Osteocyte (in vitro differentiated cells): ENCODE measurements at regions not wholly inside any gene's neighbourhood (a gene's known extent, or its start where the extent isn't known, plus 50 kb on each side); places are given as distances from the start of the nearest gene placed in this dataset.
"Not testable (repeated sequence)": the region's sequence is repeated elsewhere in the genome, so short reads cannot be mapped to it uniquely, and the experiment has no call there.

Experiments used
- DNase-seq: peaks from one replicate; pipeline ENCODE4 v3.0.0; 2021; ENCODE audit warnings: mixed read lengths; ENCODE audit not compliant: unreplicated experiment; ENCODE audit errors: extremely low spot score
- H3K27ac Mint-ChIP-seq: one replicate; pipeline ENCODE4 v1.8.0; 2021; ENCODE audit warnings: mild to moderate bottlenecking, mixed read lengths; ENCODE audit not compliant: unreplicated experiment
- H3K27me3 Mint-ChIP-seq: one replicate; pipeline ENCODE4 v1.8.0; 2021; ENCODE audit warnings: mixed read lengths; ENCODE audit not compliant: unreplicated experiment
- H3K36me3 Mint-ChIP-seq: one replicate; pipeline ENCODE4 v1.8.0; 2021; ENCODE audit warnings: mixed read lengths; ENCODE audit not compliant: unreplicated experiment
- H3K4me1 Mint-ChIP-seq: one replicate; pipeline ENCODE4 v1.8.0; 2021; ENCODE audit warnings: mixed read lengths; ENCODE audit not compliant: unreplicated experiment
- H3K4me3 Mint-ChIP-seq: one replicate; pipeline ENCODE4 v1.8.0; 2021; ENCODE audit warnings: mild to moderate bottlenecking, moderate library complexity, mixed read lengths; ENCODE audit not compliant: unreplicated experiment
- H3K9me3 Mint-ChIP-seq: one replicate; pipeline ENCODE4 v1.8.0; 2021; ENCODE audit warnings: mixed read lengths; ENCODE audit not compliant: unreplicated experiment
- TF ChIP-seq, protein P1 (sequence below): fragments of 200-600 bp; sonication (generic); IDR thresholded peaks from 2 replicates; pipeline ENCODE4 v1.5.0; 2021; ENCODE audit warnings: antibody characterized with exemption, mild to moderate bottlenecking, moderate library complexity

DNA sequence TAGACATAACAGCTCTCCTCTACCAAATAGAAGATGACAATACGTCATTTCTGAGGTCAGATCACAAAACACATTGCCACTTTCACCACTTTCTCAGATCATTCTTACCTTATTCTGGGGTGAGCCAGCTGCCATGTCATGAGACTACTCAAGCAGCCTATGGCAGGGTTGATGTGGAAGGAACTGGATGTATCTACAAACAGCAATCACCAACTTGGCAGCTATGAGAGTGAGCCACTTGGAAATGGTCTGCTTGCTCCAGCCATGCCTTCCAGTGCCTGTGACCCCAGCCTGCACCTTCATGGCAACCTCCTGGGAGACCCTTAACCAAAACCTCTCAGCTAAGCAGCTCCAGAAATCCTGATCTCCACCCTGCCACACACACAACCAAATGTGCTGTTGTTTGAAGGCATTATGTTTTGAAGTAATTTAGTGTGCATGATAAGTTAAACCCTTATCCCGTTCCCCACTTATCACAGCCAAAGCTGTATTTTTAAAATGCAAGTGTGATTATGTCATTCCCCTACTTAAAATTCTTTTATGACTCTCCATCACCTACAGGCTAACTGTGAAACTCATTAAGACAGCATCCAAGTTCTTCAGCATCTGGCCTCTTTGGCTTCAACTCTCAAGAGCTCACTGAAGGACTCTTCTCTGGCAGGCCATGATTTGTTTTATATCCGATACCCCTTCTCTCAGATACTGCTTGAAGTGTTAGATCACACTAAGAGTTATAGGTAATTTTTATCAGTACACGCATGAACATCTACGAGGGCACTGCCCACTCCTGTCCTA, 150.6 kb downstream of the LY86 start:
- Mint-ChIP-seq H3K4me1 (no peaks in the 10 kb centered on the region), H3K4me3 (no peak overlapping the region), H3K9me3 (no peaks in the 10 kb centered on the region), H3K36me3 (no peaks in the 10 kb centered on the region), H3K27me3 (peaks cover 28% of the 10 kb centered on the region), H3K27ac (no peak overlapping the region)
- TF ChIP-seq, protein P1, sequence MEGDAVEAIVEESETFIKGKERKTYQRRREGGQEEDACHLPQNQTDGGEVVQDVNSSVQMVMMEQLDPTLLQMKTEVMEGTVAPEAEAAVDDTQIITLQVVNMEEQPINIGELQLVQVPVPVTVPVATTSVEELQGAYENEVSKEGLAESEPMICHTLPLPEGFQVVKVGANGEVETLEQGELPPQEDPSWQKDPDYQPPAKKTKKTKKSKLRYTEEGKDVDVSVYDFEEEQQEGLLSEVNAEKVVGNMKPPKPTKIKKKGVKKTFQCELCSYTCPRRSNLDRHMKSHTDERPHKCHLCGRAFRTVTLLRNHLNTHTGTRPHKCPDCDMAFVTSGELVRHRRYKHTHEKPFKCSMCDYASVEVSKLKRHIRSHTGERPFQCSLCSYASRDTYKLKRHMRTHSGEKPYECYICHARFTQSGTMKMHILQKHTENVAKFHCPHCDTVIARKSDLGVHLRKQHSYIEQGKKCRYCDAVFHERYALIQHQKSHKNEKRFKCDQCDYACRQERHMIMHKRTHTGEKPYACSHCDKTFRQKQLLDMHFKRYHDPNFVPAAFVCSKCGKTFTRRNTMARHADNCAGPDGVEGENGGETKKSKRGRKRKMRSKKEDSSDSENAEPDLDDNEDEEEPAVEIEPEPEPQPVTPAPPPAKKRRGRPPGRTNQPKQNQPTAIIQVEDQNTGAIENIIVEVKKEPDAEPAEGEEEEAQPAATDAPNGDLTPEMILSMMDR = no peak
- DNase-seq = no peak

- Mint-ChIP-seq H3K4me1 (no peaks in the 10 kb centered on the region), H3K4me3 (no peak overlapping the region), H3K36me3 (no peaks in the 10 kb centered on the region), H3K27me3 (peaks cover 23% of the 10 kb centered on the region), H3K9me3 (no peaks in the 10 kb centered on the region), H3K27ac (no peak overlapping the region)
- no peak for DNase-seq
- TF ChIP-seq, protein P1 = no peak
These were observed 152.1 kb downstream of the LY86 start for GRCh38 chr6:6740595-6740994.

GRCh38 chr6:6741264-6741663, 152.7 kb downstream of the LY86 start:
- Mint-ChIP-seq H3K9me3 (no peaks in the 10 kb centered on the region), H3K27ac (no peak overlapping the region), H3K4me1 (no peaks in the 10 kb centered on the region), H3K36me3 (no peaks in the 10 kb centered on the region), H3K4me3 (no peak overlapping the region), H3K27me3 (peaks cover 20% of the 10 kb centered on the region)
- TF ChIP-seq, protein P1 = no peak
- DNase-seq = no peak

DNA sequence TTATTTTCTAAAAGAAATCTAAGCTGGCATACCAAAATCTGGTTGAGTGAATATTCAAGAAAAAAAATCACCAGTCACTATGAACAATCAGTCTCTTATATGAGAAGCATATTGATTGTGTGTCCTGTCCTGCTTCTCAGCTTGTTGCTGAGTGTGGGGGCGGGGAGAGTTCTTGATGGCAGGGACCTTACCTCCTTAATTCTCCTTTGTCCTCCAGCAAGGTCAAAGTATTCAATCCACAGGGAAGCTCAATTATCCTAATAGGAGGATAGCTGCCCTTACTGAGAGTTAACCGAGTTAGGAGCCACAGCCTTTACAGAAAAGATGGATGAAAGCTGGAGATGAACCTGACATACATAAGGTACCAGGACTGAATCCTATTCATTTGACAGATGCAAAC, 154.0 kb downstream of the LY86 start:
- no peak for DNase-seq
- no peaks in the 10 kb centered on the region for H3K9me3 Mint-ChIP-seq
- no peak overlapping the region for H3K27ac Mint-ChIP-seq
- TF ChIP-seq, protein P1 = no peak
- H3K27me3 Mint-ChIP-seq = peaks cover 19% of the 10 kb centered on the region
- H3K4me3 Mint-ChIP-seq = no peak overlapping the region
- no peaks in the 10 kb centered on the region for H3K4me1 Mint-ChIP-seq
- H3K36me3 Mint-ChIP-seq = no peaks in the 10 kb centered on the region

- H3K9me3 Mint-ChIP-seq = no peaks in the 10 kb centered on the region
- TF ChIP-seq, protein P1 = no peak
- no peak overlapping the region for H3K4me3 Mint-ChIP-seq
- no peaks in the 10 kb centered on the region for H3K36me3 Mint-ChIP-seq
- no peaks in the 10 kb centered on the region for H3K27me3 Mint-ChIP-seq
- no peaks in the 10 kb centered on the region for H3K4me1 Mint-ChIP-seq
- H3K27ac Mint-ChIP-seq = no peak overlapping the region
- DNase-seq = no peak
These were observed 156.0 kb downstream of the LY86 start for GRCh38 chr6:6744551-6744950.

GRCh38 chr6:6745637-6746332, 157.3 kb downstream of the LY86 start:
- not testable (repeated sequence) for H3K27me3 Mint-ChIP-seq, H3K4me3 Mint-ChIP-seq, H3K27ac Mint-ChIP-seq, H3K36me3 Mint-ChIP-seq, H3K4me1 Mint-ChIP-seq, DNase-seq, H3K9me3 Mint-ChIP-seq
